GM03348 (cell line): ENCODE measurements at regions not wholly inside any gene's neighbourhood (a gene's known extent, or its start where the extent isn't known, plus 50 kb on each side); places are given as distances from the start of the nearest gene placed in this dataset.
"Not testable (repeated sequence)": the region's sequence is repeated elsewhere in the genome, so short reads cannot be mapped to it uniquely, and the experiment has no call there.

ENCODE experiments used
- DNase-seq: peaks from one replicate; pipeline ENCODE4 v3.0.0; 2012; ENCODE audit warnings: low spot score

DNA sequence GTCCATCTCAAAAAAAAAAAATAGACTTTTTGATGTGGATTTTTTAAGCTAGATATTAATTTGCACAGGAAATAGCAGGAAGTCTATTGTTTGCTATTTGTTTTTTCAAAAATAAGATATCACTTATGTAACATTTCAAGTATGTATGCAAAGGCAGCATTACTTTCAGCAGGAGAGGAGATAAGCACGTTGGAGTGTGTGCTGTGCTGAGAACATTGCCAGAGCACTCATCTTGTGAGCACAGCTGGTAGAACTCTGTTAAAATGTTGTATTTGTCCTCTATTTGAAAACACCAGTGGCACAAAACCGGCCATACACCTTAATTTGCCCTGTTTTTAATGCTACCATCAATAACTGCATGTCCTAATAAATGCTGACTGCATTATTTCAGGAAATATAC is 1061.9 kb upstream of the CDH18 start:
- DNase-seq = no peak

DNA sequence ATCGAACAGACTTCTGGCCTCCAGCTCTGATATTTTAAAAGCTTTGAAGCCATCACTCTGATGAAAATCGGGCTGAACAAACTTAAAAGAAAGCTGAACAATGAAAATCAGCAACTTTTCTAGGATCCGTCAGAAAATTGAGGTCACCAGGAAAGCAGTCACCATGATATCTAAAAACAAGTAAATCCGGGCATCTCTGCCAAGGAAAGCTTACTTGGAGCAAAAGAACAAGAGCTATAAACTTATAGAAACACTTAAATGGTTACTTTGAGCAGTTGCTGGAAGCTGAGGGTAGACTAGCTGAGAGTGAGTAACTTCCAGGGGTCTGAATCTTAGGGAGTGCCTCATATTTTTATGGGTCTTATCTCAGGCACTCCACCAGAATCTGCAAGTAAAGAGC is 1043.0 kb upstream of the CDH18 start:
- DNase-seq = no peak

GRCh38 chr5:21024966-21025365 is 1037.0 kb upstream of the CDH18 start:
- DNase-seq = no peak

DNA sequence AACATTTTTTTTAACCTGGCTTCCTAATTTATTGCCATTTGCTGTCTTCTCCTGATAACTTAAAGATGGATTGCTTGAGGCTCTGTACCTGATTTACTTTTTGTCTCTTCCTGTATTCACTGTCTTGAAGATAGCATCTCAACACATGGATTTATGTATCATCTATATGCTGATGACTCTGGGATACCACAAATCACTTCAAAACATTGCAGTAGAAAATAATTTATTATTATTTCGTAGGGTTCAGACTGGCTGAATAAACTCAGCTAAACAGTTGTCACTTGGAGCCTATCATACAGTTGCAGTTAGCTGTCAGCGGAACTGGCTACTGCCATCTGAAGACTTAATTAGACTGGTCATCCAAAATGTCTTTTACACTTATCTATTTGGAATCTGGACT is 1025.2 kb upstream of the CDH18 start:
- DNase-seq = no peak

DNA sequence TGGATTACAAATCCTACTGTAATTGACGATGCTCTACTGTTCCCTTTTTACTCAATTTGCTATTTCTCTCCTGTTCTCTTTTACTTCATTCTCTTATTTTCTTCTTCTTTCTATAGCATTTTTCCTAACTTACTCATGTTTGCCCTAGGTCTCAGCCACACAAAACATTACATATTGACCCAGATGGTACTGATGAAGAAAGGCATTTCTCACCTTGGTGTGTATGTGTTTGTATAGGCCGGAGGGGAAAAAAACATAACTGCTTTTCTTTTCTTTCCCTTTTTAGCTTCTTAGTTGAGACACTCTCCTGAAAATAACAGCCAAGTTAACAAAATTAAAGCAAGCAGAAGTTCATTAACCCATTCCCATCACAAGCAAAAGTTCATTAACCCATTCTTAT is 1019.8 kb upstream of the CDH18 start:
- DNase-seq = no peak

GRCh38 chr5:20988933-20989332 is 1000.9 kb upstream of the CDH18 start:
- not testable (repeated sequence) for DNase-seq

DNA sequence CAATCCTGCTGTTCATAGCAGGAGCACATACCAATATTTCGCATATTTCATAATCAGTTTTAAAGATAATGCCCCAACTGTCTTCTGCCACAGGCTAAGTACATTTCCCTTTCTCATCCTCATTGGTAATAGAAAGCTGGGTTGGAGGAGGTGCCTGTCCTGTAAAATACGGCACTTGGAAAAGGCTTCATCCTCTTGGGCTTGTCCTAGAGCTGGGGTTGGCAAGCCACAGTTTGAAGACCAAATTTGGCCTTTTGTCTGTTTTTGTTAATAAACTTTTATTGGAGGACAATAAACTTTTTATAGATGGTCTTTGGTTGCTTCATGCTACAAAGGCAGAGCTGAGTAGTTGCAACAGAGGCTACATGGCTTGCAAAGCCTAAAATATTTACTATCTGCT is 997.8 kb upstream of the CDH18 start:
- no peak for DNase-seq

DNA sequence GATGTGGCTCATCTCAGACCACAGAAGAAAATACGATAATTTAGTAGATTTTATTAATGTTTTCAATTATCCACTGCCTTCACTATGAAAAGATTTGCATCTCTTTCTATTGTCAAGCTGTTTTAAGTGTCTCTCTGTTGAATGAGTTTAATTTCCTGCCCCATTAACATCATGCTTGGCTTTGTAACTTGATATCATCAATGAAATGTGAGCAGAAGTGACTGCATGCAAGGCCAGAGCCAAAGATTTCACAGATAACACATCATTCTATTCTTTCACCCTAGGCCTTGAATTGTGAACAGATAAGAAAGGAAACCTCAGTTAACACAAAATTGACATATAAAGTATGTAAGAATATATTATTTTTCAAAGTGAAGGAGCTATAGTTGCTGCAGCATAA is 986.4 kb upstream of the CDH18 start:
- no peak for DNase-seq

DNA sequence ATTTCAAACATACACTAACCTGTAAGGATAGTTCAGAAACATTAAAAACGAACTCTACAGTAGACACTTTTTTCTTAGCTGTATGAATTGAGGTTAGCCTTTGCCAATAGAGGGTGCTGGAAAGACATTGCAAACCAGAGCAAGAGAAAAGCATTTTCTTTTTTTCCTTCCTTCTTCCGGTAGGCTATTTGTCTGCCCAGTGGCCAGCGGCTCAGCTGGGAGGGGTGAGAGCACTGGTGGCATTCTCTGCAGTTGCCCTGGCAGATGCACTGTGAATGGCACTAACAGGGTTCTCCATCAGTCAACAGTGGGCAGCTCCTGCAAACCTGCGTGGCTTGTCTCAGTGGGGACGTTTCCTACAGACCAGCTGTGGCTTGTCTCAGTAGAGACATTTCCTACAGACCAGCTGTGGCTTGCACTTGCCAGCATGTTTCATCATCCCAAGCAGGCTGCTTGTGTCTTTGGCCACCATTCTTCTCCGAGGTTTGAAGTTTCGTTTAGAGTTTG is 984.5 kb upstream of the CDH18 start:
- peak; percentile 1 for DNase-seq

DNA sequence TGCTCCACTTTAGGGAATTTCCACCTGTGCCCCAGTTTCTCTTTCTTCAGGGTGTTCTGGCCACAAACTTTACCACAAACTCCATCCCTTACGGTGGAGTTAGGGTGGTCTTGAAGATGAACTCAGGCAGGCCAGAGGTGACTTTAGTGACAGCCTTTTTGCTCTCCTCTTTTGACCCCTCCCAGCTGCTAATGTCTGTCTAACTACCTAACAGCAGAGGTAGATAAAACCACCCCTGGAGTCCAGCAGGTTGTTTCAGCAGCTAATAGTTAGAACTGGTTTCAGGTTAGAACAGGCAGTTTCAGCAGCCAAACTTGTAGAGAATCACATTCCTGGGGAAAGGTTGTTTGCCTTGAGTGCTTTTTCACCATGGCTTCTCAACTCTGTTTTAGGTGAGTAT is 971.3 kb upstream of the CDH18 start:
- DNase-seq = no peak

GRCh38 chr5:20958641-20959040 is 970.6 kb upstream of the CDH18 start:
- no peak for DNase-seq

- no peak for DNase-seq
Measured at GRCh38 chr5:20956134-20956533, 968.1 kb upstream of the CDH18 start.

GRCh38 chr5:20949636-20950035 is 961.6 kb upstream of the CDH18 start:
- DNase-seq = no peak

GRCh38 chr5:20943183-20943971 is 955.4 kb upstream of the CDH18 start:
- not testable (repeated sequence) for DNase-seq

DNA sequence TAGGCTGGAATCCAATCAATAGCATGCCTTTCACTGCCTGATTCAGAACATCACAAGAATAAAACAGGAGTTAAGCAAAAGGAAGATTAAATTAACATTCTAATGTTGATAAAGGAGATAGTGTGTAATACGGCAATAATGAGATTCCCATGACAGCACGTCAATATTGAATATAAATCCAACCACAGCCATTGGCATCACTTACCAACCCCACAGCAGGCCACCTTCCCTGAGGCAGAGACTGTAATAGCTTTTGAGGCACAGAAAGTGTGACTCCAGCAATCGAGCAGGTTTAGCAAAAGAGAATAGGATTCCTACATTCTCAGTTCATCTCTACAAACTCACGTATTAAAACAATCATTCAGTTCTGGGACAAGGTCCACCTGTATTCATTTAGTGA is 954.6 kb upstream of the CDH18 start:
- not testable (repeated sequence) for DNase-seq

DNA sequence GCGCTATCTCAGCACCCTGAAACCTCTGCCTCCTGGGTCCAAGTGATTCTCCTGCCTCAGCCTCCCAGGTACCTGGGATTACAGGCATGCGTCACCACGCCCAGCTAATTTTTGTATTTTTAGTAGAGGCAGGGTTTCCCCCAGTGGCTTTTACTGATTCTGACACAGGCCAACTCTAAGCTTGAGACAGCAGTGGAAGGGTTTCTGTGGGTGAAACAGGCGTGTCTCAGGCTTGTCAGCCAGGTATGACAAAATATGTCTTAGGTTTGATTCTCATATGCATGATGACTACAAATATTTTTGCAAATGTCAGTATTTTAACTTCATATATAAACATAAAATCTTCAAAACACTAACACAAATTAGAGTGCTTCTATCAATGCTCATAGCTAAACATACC is 952.8 kb upstream of the CDH18 start:
- DNase-seq = not testable (repeated sequence)

- not testable (repeated sequence) for DNase-seq
Measured at GRCh38 chr5:20890936-20891335, 902.9 kb upstream of the CDH18 start.

- not testable (repeated sequence) for DNase-seq
Measured at GRCh38 chr5:20875726-20876125, 887.7 kb upstream of the CDH18 start.

- not testable (repeated sequence) for DNase-seq
Measured at GRCh38 chr5:20865892-20866291, 877.9 kb upstream of the CDH18 start.

DNA sequence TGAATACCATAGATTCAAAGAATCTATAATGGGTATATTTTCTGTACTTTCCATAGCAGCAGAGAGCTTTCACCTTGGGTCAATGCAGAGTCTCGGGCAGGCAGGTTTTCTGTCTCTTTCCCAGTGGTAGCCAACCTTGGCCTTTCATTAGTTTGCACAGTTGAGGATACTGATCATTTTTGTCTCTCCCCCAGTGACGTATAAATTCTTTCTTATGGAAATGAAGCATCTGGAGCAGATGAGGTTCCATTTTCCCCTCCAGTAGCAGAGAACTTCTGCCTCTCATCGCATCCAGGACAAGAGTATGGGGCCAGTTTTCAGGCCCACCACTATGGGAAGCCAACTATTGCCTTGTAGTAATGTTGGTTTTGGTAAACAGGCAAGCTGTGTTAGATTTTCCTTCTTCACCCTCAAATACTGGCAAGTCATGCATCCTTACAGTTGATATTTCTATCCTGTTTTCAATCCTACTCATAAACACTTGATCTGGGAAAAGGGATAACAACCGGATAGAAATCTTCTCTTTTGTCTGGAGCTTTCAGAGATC is 845.2 kb upstream of the CDH18 start:
- no peak for DNase-seq

GRCh38 chr5:20832204-20833080 is 844.4 kb upstream of the CDH18 start:
- no peak for DNase-seq

DNA sequence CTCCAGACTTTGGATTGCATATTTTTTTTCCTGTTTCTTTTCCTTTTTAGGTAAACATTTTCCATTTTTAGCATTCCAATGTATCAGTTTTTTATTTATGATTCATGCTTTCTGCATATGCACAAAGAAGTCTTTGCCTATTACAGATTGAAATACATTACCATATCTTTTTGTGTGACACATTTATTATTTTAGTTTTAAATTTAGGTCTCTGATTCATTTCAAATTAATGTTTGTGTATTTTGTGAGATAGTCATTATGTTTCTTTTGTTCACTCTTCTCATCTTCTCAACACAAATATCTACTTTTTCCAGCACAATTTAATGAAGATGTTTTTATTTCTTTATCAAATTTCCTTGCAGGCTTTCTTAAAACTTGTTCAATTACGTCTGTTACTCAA is 838.0 kb upstream of the CDH18 start:
- not testable (repeated sequence) for DNase-seq

DNA sequence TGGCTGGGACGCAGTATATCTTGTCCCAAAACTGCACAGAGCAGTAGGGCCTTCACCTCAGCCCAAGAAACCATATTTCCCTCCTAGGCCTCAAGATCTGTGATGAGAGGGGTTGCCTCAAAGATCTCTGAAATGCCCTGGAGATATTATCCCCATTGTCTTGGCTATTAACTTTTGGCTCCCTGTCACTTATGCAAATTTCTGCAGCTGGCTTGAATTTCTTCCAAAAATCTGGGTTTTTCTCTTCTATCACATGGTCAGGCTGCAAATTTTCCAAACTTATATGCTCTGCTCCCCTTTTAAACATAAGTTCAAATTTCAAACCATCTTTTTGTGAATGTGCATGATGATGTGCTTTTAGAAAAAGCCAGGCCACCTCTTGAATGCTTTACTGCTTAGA is 809.2 kb upstream of the CDH18 start:
- DNase-seq = not testable (repeated sequence)
